GOT3 (cell line): ENCODE measurements at regions not wholly inside any gene's neighbourhood (a gene's known extent, or its start where the extent isn't known, plus 50 kb on each side); places are given as distances from the start of the nearest gene placed in this dataset.

ENCODE experiments used
- DNase-seq: peaks from one replicate; lab custom pipeline; 2025; ENCODE audit warnings: mixed read lengths; lab: John Stamatoyannopoulos, UW

- DNase-seq: no peak
Observed at GRCh38 chr5:86780018-86780417, 162.3 kb downstream of the COX7C start.

GRCh38 chr5:86786955-86787354 lies 169.2 kb downstream of the COX7C start:
- no peak for DNase-seq

DNA sequence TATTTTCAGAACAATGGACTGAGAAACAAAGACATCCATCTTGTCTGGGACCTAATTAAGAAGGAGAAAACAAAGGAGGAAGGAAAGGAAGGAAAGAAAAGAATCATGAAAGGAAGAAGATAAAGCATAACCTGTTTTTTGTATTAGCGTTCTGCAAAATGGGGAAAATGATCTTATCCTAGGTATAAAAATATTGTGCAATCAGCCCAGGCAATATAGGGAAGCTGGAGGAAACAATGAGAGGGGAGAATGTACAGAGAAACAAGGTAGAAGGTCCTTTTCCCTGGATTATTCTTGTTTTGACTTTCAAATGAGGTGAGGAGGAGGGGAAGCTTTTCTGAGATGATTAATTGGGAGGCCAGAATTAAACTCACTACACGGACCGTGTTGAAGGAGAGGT lies 177.9 kb downstream of the COX7C start:
- DNase-seq: no peak

- DNase-seq: no peak
Observed at GRCh38 chr5:86797677-86798076, 179.9 kb downstream of the COX7C start.

DNA sequence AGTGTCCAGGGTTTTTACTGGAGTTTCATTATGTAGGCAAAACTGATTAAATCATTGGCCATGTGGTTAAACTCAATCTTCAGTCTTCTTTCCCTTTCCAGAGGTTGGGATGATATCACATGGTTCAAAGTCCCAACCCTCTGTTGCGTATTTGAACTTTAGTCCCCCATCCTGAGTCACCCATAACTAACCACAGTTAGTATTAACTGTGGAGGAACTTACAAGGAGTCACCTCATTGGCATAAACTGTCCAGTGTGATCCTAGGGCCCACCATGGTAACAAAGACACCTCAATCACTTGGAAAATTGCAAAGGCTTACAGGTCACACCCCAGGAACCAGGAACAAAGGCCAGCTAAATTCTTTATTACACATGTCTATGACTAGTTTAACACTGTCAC lies 188.5 kb downstream of the COX7C start:
- DNase-seq: no peak

DNA sequence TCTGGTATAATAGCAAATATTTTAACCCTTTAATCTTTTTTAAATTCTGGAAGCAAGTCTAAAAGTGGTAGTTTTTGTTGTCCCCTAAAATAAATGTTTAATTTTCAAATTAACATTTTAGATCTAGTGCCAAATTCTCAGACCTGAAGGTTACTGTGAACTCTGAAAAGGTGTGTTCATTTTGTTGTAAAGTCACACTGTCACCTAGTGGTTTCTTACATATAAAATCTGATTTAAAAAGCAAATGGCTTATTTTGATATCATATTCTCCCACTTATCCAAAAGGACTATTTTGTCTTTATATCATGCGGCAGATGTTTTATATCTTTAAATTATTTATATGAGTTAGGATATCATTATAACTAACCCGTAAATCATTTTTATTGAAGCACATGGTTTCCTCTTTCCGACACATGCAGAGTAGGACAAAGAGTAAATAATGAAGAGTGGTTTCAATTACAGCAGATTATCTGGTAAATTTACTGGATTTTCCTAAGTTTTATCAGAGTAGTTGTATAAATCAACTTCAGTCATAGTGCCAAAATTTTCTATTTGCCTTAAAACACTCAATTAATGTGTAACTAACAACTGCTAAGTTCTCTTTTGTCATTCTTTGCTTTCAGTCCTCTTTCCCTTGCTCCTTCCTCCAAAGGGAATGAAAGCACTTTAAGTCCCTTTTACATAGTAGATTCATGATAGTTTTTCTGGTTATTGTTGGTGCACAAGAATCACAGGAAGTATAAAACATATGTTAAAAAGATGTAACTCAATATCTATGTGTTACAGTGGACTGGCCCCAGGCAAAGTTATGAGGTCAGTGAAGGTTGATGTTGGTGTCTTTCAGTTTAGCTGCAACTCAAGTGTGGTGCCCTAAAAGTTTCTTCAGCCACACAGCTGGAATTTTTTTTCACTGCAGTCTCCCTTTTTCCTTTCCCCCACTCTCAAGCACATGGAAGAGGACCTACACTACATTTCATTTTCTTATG lies 189.6 kb downstream of the COX7C start:
- no peak for DNase-seq

- DNase-seq: no peak
Observed at GRCh38 chr5:86814315-86814714, 196.6 kb downstream of the COX7C start.

- no peak for DNase-seq
Observed at GRCh38 chr5:86814907-86815306, 197.2 kb downstream of the COX7C start.

DNA sequence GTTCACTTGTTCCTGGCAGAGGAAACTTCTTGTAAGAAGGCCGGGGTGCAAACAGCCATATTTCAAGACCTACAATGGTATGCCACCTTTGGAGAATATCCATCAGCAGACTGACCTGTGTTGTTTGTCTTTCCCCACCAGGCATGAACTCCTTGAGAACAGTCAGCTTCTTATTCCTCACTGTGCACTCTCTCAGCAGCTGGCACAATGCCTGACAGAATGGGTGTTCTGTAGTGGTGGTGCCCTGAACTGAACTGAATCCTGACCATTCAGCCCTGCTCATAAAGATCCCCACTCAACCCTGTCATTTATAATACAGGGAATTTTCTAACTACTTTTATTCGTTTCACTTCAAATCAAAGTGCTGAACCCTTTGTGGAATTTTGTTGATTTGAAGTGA lies 206.9 kb downstream of the COX7C start:
- DNase-seq: no peak

- DNase-seq: no peak
Observed at GRCh38 chr5:86831128-86831527, 213.4 kb downstream of the COX7C start.

- DNase-seq: no peak
Observed at GRCh38 chr5:86833868-86834267, 216.1 kb downstream of the COX7C start.

- no peak for DNase-seq
Observed at GRCh38 chr5:86837610-86838009, 219.9 kb downstream of the COX7C start.

DNA sequence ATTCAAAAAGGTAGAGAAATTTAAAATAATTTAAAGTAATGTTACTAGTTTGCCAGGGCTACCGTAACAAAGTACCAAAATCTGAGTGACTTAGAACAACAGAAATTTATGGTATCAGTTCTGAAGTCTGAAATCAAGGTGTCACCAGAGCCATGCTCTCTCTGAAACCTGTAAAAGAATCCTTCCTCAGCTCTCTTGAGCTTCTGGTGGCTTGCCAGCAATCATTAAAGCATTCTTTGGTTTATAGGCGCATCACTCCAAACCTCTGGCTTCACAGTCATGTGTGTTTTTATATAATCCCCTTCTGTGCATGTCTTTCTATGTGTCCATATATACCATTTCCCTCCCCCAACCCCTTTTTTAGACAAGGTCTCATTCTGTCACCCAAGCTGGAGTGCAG lies 220.3 kb downstream of the COX7C start:
- DNase-seq: no peak

- DNase-seq: no peak
Observed at GRCh38 chr5:86841000-86841644, 223.4 kb downstream of the COX7C start.

DNA sequence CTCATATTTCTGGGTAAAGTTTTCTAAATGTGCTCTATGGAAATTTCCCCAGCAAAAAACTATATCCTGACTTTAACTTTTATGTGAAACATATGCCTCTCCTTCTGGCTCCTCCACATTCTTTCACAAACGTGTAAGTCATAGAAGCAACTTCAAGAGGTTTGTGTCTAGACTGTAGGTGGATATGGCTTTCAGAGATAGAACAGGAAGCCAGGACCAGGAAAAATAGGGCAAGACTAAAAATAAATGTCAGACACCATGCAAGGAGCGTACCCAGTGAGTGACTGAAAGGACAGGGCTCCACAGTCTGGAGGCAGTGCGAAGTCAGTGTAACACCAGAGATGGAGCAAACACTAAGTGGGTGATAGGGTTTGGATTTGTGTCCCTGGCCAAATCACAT lies 240.7 kb downstream of the COX7C start:
- no peak for DNase-seq

DNA sequence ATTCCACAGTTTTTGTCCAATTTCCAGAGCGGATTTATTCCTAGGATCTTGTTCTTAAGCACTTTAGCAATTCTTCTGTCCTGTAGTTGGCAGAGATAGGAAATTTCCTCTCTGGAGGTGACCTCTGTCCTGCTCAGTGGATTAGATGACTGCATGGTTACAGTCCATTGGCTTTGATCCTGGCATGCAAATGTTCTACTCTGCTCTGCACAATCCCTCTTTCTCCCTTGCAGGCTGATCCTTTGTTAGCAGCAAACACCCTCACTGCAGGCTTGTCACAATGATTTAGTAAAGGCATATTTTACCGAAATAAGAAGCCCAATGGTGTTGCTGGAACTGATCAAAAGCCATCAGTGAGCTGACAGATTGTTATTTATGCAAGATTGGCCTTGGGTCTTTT lies 243.8 kb downstream of the COX7C start:
- DNase-seq: no peak

DNA sequence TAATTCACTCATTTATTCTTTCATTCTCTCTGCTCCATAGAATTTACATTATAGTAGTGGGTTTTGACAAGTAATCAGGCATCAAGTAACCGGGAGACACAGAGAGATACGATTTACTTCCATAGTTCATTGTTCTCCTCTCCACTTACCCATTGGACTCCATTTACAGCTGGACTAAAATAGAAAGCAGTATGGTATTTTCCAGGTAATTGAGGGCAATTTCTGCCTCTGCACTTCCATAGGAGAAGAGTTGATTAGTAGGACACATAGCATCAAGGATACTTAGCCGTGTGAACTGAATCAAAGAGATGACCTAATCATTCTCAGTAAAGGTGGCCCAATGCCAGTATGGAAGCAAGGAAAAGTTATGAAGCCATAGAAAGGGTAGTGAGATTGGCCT lies 244.4 kb downstream of the COX7C start:
- DNase-seq: no peak

DNA sequence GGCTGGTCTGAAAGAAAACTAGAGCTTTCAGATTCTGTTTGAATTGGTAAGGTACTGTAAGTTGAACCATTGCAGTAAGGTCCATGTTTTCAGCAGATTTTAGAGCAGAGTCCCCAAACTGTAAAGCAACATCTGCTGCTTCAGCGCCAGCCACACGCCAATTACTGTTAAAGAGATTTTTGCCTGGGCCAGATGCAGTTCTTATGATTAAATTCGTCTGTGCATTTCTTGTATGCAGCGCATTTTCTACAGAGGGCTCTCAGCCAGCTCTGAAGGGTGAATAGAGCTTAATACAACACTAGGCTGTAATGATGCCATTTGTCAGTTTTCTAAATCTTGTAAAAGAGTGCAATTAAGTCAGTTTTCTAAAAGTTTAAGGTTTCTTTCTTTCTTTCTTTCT lies 246.3 kb downstream of the COX7C start:
- DNase-seq: no peak

GRCh38 chr5:86865256-86865785 lies 247.6 kb downstream of the COX7C start:
- DNase-seq: no peak

DNA sequence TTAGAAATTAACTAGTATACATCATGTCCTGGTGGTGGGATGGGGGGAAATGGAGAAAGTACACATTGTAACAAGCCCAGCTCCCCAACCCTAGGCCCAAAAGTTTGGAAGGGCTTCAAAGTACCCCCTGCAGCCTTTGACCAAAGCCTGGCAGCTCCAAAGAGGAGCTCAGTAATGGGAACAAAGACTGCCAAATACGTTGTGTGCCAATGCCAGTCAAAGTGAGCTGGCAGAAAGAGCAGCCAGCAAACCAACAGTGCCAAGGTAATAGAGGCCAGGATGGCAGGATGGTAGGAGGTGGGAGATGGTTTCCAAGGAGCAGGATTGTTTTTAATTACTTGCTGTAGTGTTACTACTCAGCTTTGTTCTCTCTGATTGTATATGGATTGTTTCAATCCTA lies 248.3 kb downstream of the COX7C start:
- DNase-seq: no peak

DNA sequence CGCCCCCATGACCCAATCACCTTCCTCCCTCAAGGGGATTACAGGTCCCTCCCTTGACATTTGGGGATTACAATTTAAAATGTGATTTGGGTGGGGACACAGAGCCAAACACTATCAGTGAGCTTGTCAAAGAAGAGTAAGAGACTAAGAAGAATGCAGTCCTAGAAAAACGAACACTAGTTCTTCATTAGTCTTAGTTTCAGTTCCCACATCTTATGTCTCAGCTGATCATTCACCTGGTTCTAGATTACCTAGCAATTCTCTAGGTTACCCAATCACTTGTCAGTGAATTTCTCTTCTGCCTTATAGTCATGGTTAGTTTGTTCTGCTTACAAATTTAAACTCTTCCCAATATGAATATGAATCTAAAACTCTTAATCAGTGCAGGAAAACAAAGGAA lies 251.5 kb downstream of the COX7C start:
- DNase-seq: no peak

DNA sequence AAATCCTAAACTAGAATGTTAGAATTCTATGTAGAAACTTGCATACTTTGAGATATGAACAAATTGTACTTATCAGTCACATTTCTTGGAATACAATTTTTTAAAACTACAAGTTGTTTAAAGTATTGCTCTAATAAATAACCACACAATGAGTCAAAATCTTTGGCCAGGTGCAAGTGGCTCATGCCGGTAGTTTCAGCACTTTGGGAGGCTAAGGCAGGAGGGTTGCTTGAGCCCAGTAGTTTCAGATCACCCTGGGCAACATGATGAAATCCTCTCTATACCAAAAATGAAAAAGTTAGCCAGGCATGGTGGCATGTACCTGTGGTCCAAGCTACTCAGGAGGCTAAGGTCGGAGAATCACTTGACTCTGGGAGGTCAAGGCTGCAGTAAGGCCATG lies 257.8 kb downstream of the COX7C start:
- DNase-seq: no peak

GRCh38 chr5:86878250-86878649 lies 260.5 kb downstream of the COX7C start:
- DNase-seq: no peak
